Smooth muscle cell (in vitro differentiated cells): ENCODE measurements at regions not wholly inside any gene's neighbourhood (a gene's known extent, or its start where the extent isn't known, plus 50 kb on each side); places are given as distances from the start of the nearest gene placed in this dataset.

Experiments
- DNase-seq: peaks from one replicate; lab custom pipeline; 2025; ENCODE audit not compliant: unreplicated experiment; lab: John Stamatoyannopoulos, UW
- H2AFZ ChIP-seq: fragments of 200-600 bp; sonication (generic); 2 replicates; pipeline ENCODE4 v1.6.0; 2016; ENCODE audit warnings: antibody characterized with exemption, low read depth, mild to moderate bottlenecking
- H3F3A ChIP-seq: fragments of 200-600 bp; sonication (generic); 2 replicates; pipeline ENCODE4 v1.6.0; 2017; ENCODE audit warnings: antibody characterized with exemption, low read depth
- H3K27ac ChIP-seq: fragments of 200-600 bp; sonication (generic); 2 replicates; pipeline ENCODE4 v1.5.1; 2016; ENCODE audit warnings: low read depth, mild to moderate bottlenecking
- H3K27me3 ChIP-seq: fragments of 200-600 bp; sonication (generic); 2 replicates; pipeline ENCODE4 v1.6.1; 2016; ENCODE audit warnings: low read depth, mild to moderate bottlenecking
- H3K36me3 ChIP-seq: fragments of 200-600 bp; sonication (generic); 2 replicates; pipeline ENCODE4 v1.5.1; 2016; ENCODE audit warnings: low read depth
- H3K4me1 ChIP-seq: fragments of 200-600 bp; sonication (generic); 2 replicates; pipeline ENCODE4 v1.5.1; 2016; ENCODE audit warnings: low read depth
- H3K4me2 ChIP-seq: fragments of 200-600 bp; sonication (generic); 2 replicates; pipeline ENCODE4 v1.6.0; 2016; ENCODE audit warnings: mild to moderate bottlenecking
- H3K4me3 ChIP-seq: fragments of 200-600 bp; sonication (generic); 2 replicates; pipeline ENCODE4 v1.5.1; 2016; ENCODE audit warnings: mild to moderate bottlenecking
- H3K79me2 ChIP-seq: fragments of 200-600 bp; sonication (generic); 2 replicates; pipeline ENCODE4 v1.6.0; 2016; ENCODE audit warnings: low read depth, mild to moderate bottlenecking
- H3K9ac ChIP-seq: fragments of 200-600 bp; sonication (generic); 2 replicates; pipeline ENCODE4 v1.6.0; 2016; ENCODE audit warnings: low read depth
- H3K9me3 ChIP-seq: fragments of 200-600 bp; sonication (generic); replicated peaks from 2 replicates; pipeline ENCODE4 v1.5.1; 2016; ENCODE audit warnings: low read depth
- H4K20me1 ChIP-seq: fragments of 200-600 bp; sonication (generic); 2 replicates; pipeline ENCODE4 v1.6.0; 2016; ENCODE audit warnings: low read depth
- WGBS: methylation state at CpG from one replicate; pipeline ENCODE4 v1.1.7; 2016; ENCODE audit warnings: low lambda C conversion rate; 5-methylcytosine and 5-hydroxymethylcytosine counted together
- TF ChIP-seq, protein P1 (sequence below): fragments of 200-600 bp; sonication (generic); IDR thresholded peaks from 2 replicates; pipeline ENCODE4 v1.5.1; 2017; ENCODE audit warnings: borderline replicate concordance, mild to moderate bottlenecking, antibody characterized with exemption; ENCODE audit not compliant: insufficient read depth, poor library complexity, severe bottlenecking

DNA sequence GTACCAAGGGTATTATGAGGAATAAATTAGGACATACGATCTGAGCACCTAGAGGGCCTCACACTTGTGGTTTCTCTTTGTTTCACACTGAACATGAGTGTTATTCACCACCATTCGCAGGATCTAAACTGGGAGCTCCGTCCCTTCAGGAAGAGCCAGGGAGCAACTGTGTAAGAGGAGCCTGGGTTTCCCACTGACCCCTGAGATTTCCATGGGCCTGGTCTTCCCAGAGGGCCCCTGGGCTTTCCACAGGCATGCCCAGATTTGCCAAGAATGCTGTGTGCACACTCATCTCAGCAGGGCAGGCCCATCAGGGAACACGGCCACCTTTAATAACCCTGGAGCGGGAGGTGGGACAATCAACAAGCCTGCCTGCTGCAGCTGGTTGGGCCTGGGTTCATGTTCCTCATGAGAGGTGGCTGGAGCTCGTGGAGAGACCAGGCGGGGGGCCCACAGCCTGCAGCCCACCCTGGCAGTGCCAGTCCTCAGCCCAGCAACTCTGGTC lies 416.8 kb upstream of the MYT1L start:
- Histone ChIP-seq H3K4me3 (no peak overlapping the region), H3K27ac (no peak overlapping the region), H4K20me1 (no peaks in the 10 kb centered on the region), H3K9ac (no peak overlapping the region), H3K9me3 (no peaks in the 10 kb centered on the region), H3F3A (peaks cover 3% of the 10 kb centered on the region), H3K36me3 (no peaks in the 10 kb centered on the region), H3K27me3 (no peaks in the 10 kb centered on the region), H3K4me2 (no peak overlapping the region), H3K4me1 (peaks cover 9% of the 10 kb centered on the region), H2AFZ (no peak overlapping the region), H3K79me2 (no peaks in the 10 kb centered on the region)
- DNase-seq = no peak
- WGBS = 83% methylated on average over 7 of the region's 7 CpGs
- TF ChIP-seq, protein P1, sequence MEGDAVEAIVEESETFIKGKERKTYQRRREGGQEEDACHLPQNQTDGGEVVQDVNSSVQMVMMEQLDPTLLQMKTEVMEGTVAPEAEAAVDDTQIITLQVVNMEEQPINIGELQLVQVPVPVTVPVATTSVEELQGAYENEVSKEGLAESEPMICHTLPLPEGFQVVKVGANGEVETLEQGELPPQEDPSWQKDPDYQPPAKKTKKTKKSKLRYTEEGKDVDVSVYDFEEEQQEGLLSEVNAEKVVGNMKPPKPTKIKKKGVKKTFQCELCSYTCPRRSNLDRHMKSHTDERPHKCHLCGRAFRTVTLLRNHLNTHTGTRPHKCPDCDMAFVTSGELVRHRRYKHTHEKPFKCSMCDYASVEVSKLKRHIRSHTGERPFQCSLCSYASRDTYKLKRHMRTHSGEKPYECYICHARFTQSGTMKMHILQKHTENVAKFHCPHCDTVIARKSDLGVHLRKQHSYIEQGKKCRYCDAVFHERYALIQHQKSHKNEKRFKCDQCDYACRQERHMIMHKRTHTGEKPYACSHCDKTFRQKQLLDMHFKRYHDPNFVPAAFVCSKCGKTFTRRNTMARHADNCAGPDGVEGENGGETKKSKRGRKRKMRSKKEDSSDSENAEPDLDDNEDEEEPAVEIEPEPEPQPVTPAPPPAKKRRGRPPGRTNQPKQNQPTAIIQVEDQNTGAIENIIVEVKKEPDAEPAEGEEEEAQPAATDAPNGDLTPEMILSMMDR = no peak

GRCh38 chr2:2746731-2747130 lies 415.7 kb upstream of the MYT1L start:
- 88% methylated on average over 6 of the region's 6 CpGs for WGBS
- H3K9me3 ChIP-seq = no peaks in the 10 kb centered on the region
- no peaks in the 10 kb centered on the region for H3K79me2 ChIP-seq

GRCh38 chr2:2744958-2745715 lies 414.1 kb upstream of the MYT1L start:
- H3K4me2 ChIP-seq = no peak overlapping the region
- TF ChIP-seq, protein P1 = no peak
- H3K4me3 ChIP-seq = no peak overlapping the region
- no peaks in the 10 kb centered on the region for H4K20me1 ChIP-seq
- DNase-seq = no peak
- peaks cover 3% of the 10 kb centered on the region for H3F3A ChIP-seq
- H3K79me2 ChIP-seq = no peaks in the 10 kb centered on the region
- peaks cover 17% of the 10 kb centered on the region for H3K4me1 ChIP-seq
- 90% methylated on average over 13 of the region's 13 CpGs for WGBS
- H3K9ac ChIP-seq = no peak overlapping the region
- H3K27me3 ChIP-seq = no peaks in the 10 kb centered on the region
- no peaks in the 10 kb centered on the region for H3K36me3 ChIP-seq
- no peaks in the 10 kb centered on the region for H3K9me3 ChIP-seq
- H2AFZ ChIP-seq = no peak overlapping the region
- no peak overlapping the region for H3K27ac ChIP-seq

More at GRCh38 chr2:2746731-2747130, 415.7 kb upstream of the MYT1L start:
- peaks cover 17% of the 10 kb centered on the region for H3K4me1 ChIP-seq
- H3K27me3 ChIP-seq = no peaks in the 10 kb centered on the region
- H3F3A ChIP-seq = peaks cover 3% of the 10 kb centered on the region
- no peak for DNase-seq
- no peak overlapping the region for H3K4me2 ChIP-seq
- H3K36me3 ChIP-seq = no peaks in the 10 kb centered on the region
- no peak overlapping the region for H3K9ac ChIP-seq
- no peak overlapping the region for H3K4me3 ChIP-seq
- TF ChIP-seq, protein P1 = no peak
- H4K20me1 ChIP-seq = no peaks in the 10 kb centered on the region
- no peak overlapping the region for H3K27ac ChIP-seq
- H2AFZ ChIP-seq = no peak overlapping the region

DNA sequence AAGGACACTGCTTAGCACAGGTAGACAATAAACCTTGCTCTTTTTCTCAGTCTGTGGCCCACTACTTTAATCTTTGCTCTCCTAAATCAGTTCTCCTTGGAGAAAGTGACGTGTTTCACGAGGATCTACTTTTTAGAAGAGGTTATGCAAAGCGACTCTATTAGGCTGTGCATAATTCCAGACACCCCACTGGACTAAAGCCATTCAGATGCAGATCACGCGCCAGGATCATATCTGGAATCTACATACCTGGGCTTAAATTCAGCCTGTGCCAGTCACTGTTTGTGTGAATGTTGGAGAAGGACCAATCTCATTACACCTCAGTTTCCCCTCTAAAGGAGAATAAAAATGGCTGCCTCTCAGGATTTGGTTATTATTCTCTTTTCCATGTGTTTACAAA lies 413.0 kb upstream of the MYT1L start:
- no peak for DNase-seq
- Histone ChIP-seq H3K36me3 (no peaks in the 10 kb centered on the region), H3F3A (peaks cover 3% of the 10 kb centered on the region), H3K79me2 (no peaks in the 10 kb centered on the region), H3K9me3 (no peaks in the 10 kb centered on the region), H3K27ac (no peak overlapping the region), H4K20me1 (no peaks in the 10 kb centered on the region), H3K4me1 (peaks cover 17% of the 10 kb centered on the region), H3K4me2 (no peak overlapping the region), H2AFZ (no peak overlapping the region), H3K27me3 (no peaks in the 10 kb centered on the region), H3K9ac (no peak overlapping the region), H3K4me3 (no peak overlapping the region)
- 71% methylated on average over 5 of the region's 5 CpGs for WGBS
- TF ChIP-seq, protein P1 = no peak
